Trophoblast cell (in vitro differentiated cells and primary cell): ENCODE measurements at regions not wholly inside any gene's neighbourhood (a gene's known extent, or its start where the extent isn't known, plus 50 kb on each side); places are given as distances from the start of the nearest gene placed in this dataset.

Experiments used
- DNase-seq, 2 donors: peaks; one replicate each; pipeline ENCODE4 v3.0.0-alpha.2; 2016
- H2AFZ ChIP-seq: 2 replicates; pipeline ENCODE4 v1.6.1; 2013; ENCODE audit warnings: low read length, moderate library complexity, mild to moderate bottlenecking; ENCODE audit not compliant: insufficient read depth, poor library complexity
- H2AK5ac ChIP-seq: 2 replicates; pipeline ENCODE4 v1.6.1; 2013; ENCODE audit warnings: mild to moderate bottlenecking, low read length
- H2BK120ac ChIP-seq: 2 replicates; pipeline ENCODE4 v1.6.1; 2013; ENCODE audit warnings: low read length, mild to moderate bottlenecking, moderate library complexity; ENCODE audit not compliant: insufficient read depth, poor library complexity
- H2BK12ac ChIP-seq: 2 replicates; pipeline ENCODE4 v1.6.1; 2013; ENCODE audit warnings: mild to moderate bottlenecking, low read length, moderate library complexity
- H2BK5ac ChIP-seq: 2 replicates; pipeline ENCODE4 v1.6.1; 2013; ENCODE audit warnings: low read length, low read depth, moderate library complexity, mild to moderate bottlenecking; ENCODE audit not compliant: poor library complexity
- H3K14ac ChIP-seq: 2 replicates; pipeline ENCODE4 v1.6.1; 2013; ENCODE audit warnings: mild to moderate bottlenecking, low read length
- H3K18ac ChIP-seq: 2 replicates; pipeline ENCODE4 v1.6.1; 2013; ENCODE audit warnings: mild to moderate bottlenecking, low read length
- H3K23ac ChIP-seq: 2 replicates; pipeline ENCODE4 v1.6.1; 2013; ENCODE audit warnings: low read length
- H3K27ac ChIP-seq: 2 replicates; pipeline ENCODE4 v1.5.1; 2013; ENCODE audit warnings: low read depth, mild to moderate bottlenecking, inconsistent platforms, low read length, moderate library complexity
- H3K27me3 ChIP-seq: 2 replicates; pipeline ENCODE4 v1.6.1; 2013; ENCODE audit warnings: inconsistent platforms, mild to moderate bottlenecking, low read length, moderate library complexity; ENCODE audit not compliant: insufficient read depth
- H3K36me3 ChIP-seq, 2 experiments: 1 replicate in 1 of 2; 2 replicates in 1 of 2; pipeline ENCODE4 v1.6.1; 2013; ENCODE audit warnings: low read length in 2 of 2, mild to moderate bottlenecking in 2 of 2, moderate library complexity in 1 of 2; ENCODE audit not compliant: insufficient read depth in 2 of 2, control insufficient read depth in 1 of 2
- H3K4ac ChIP-seq: 2 replicates; pipeline ENCODE4 v1.6.1; 2013; ENCODE audit warnings: low read depth, mild to moderate bottlenecking, low read length, moderate library complexity
- H3K4me1 ChIP-seq, 2 experiments: 1 replicate in 1 of 2; 2 replicates in 1 of 2; pipeline ENCODE4 v1.6.1; 2013; ENCODE audit warnings: low read length in 2 of 2, mild to moderate bottlenecking in 2 of 2, moderate library complexity in 1 of 2; ENCODE audit not compliant: insufficient read depth in 2 of 2, control insufficient read depth in 1 of 2
- H3K4me2 ChIP-seq: 2 replicates; pipeline ENCODE4 v1.6.1; 2013; ENCODE audit warnings: inconsistent platforms, mild to moderate bottlenecking, low read length, moderate library complexity
- H3K4me3 ChIP-seq: 2 replicates; pipeline ENCODE4 v1.5.1; 2013; ENCODE audit warnings: mild to moderate bottlenecking, low read depth, low read length, inconsistent platforms
- H3K79me1 ChIP-seq: one replicate; pipeline ENCODE4 v1.6.1; 2013; ENCODE audit warnings: low read length
- H3K79me2 ChIP-seq: 2 replicates; pipeline ENCODE4 v1.6.1; 2013; ENCODE audit warnings: low read length, mild to moderate bottlenecking; ENCODE audit not compliant: control insufficient read depth, insufficient read depth, poor library complexity
- H3K9ac ChIP-seq: 2 replicates; pipeline ENCODE4 v1.6.1; 2013; ENCODE audit warnings: mild to moderate bottlenecking, low read length
- H3K9me3 ChIP-seq: 2 replicates; pipeline ENCODE4 v1.6.1; 2013; ENCODE audit warnings: low read depth, mild to moderate bottlenecking, control low read depth, inconsistent platforms, low read length; ENCODE audit not compliant: insufficient read depth
- H4K12ac ChIP-seq: 2 replicates; pipeline ENCODE4 v1.6.1; 2013; ENCODE audit warnings: low read depth, mild to moderate bottlenecking, low read length, moderate library complexity
- H4K8ac ChIP-seq: 2 replicates; pipeline ENCODE4 v1.6.1; 2013; ENCODE audit warnings: low read depth, mild to moderate bottlenecking, low read length, moderate library complexity
- H4K91ac ChIP-seq: one replicate; pipeline ENCODE4 v1.6.1; 2013; ENCODE audit warnings: low read depth, mild to moderate bottlenecking, low read length, moderate library complexity
- WGBS: extraction: QIAGEN DNeasy Blood & Tissue Kit; methylation state at CpG from one replicate; pipeline ENCODE4 v1.1.7; 2013; ENCODE audit warnings: missing lambda C conversion rate; ENCODE audit not compliant: insufficient read length, insufficient coverage; ENCODE audit errors: extremely low coverage; 5-methylcytosine and 5-hydroxymethylcytosine counted together

GRCh38 chr15:20644896-20645295 lies 103.3 kb upstream of the GOLGA6L6 start:
- Histone ChIP-seq H2AK5ac (no peak overlapping the region), H3K27me3 (no peaks in the 10 kb centered on the region), H2BK12ac (no peak overlapping the region), H3K9ac (no peak overlapping the region), H4K8ac (no peak overlapping the region), H4K91ac (no peak overlapping the region), H3K27ac (no peak overlapping the region), H3K4ac (no peak overlapping the region), H3K4me1 (no peaks in the 10 kb centered on the region), H3K79me1 (no peaks in the 10 kb centered on the region), H3K18ac (no peak overlapping the region), H3K23ac (no peak overlapping the region), H2AFZ (no peak overlapping the region), H3K4me3 (no peak overlapping the region), H4K12ac (no peak overlapping the region), H3K4me2 (no peak overlapping the region), H3K14ac (no peak overlapping the region), H2BK120ac (no peak overlapping the region), H3K9me3 (peaks cover 3% of the 10 kb centered on the region), H2BK5ac (no peak overlapping the region), H3K36me3 (no peaks in the 10 kb centered on the region), H3K79me2 (no peaks in the 10 kb centered on the region)
- no peak for DNase-seq
- no CpG with 5 or more reads among the region's 3 CpGs for WGBS

GRCh38 chr15:20643829-20644425 lies 102.3 kb upstream of the GOLGA6L6 start:
- no peak overlapping the region for H3K9ac ChIP-seq
- no peak overlapping the region for H3K4ac ChIP-seq
- H3K4me2 ChIP-seq: no peak overlapping the region
- no peaks in the 10 kb centered on the region for H3K27me3 ChIP-seq
- no peaks in the 10 kb centered on the region for H3K79me2 ChIP-seq
- H3K36me3 ChIP-seq: no peaks in the 10 kb centered on the region
- no peak overlapping the region for H2AFZ ChIP-seq
- no peak overlapping the region for H4K8ac ChIP-seq
- WGBS: no CpG with 5 or more reads among the region's 3 CpGs
- H2BK5ac ChIP-seq: no peak overlapping the region
- H2AK5ac ChIP-seq: no peak overlapping the region
- no peak for DNase-seq
- H3K9me3 ChIP-seq: peaks cover 3% of the 10 kb centered on the region
- no peaks in the 10 kb centered on the region for H3K79me1 ChIP-seq
- H3K14ac ChIP-seq: no peak overlapping the region
- H3K4me3 ChIP-seq: no peak overlapping the region
- no peak overlapping the region for H3K18ac ChIP-seq
- no peak overlapping the region for H3K27ac ChIP-seq
- H3K4me1 ChIP-seq: no peaks in the 10 kb centered on the region
- no peak overlapping the region for H4K91ac ChIP-seq
- no peak overlapping the region for H3K23ac ChIP-seq
- H2BK12ac ChIP-seq: no peak overlapping the region
- no peak overlapping the region for H2BK120ac ChIP-seq
- H4K12ac ChIP-seq: no peak overlapping the region

GRCh38 chr15:20643024-20643770 lies 101.6 kb upstream of the GOLGA6L6 start:
- WGBS: no CpG with 5 or more reads among the region's 5 CpGs
- Histone ChIP-seq H4K91ac (no peak overlapping the region), H2AFZ (no peak overlapping the region), H3K9me3 (peaks cover 3% of the 10 kb centered on the region), H3K36me3 (no peaks in the 10 kb centered on the region), H2BK5ac (no peak overlapping the region), H3K4ac (no peak overlapping the region), H4K8ac (no peak overlapping the region), H4K12ac (no peak overlapping the region), H3K4me1 (no peaks in the 10 kb centered on the region), H3K14ac (no peak overlapping the region), H2BK120ac (no peak overlapping the region), H3K4me3 (no peak overlapping the region), H3K18ac (no peak overlapping the region), H3K79me2 (no peaks in the 10 kb centered on the region), H3K9ac (no peak overlapping the region), H2BK12ac (no peak overlapping the region), H3K4me2 (no peak overlapping the region), H3K79me1 (no peaks in the 10 kb centered on the region), H3K27me3 (no peaks in the 10 kb centered on the region), H2AK5ac (no peak overlapping the region), H3K27ac (no peak overlapping the region), H3K23ac (no peak overlapping the region)
- no peak for DNase-seq

- Histone ChIP-seq H3K9me3 (peaks cover 3% of the 10 kb centered on the region), H3K4me3 (no peak overlapping the region), H4K91ac (no peak overlapping the region), H2AK5ac (no peak overlapping the region), H3K79me2 (no peaks in the 10 kb centered on the region), H2BK120ac (no peak overlapping the region), H2AFZ (no peak overlapping the region), H3K23ac (no peak overlapping the region), H3K4ac (no peak overlapping the region), H3K4me2 (no peak overlapping the region), H3K4me1 (no peaks in the 10 kb centered on the region), H3K36me3 (no peaks in the 10 kb centered on the region), H3K27me3 (no peaks in the 10 kb centered on the region), H4K12ac (no peak overlapping the region), H3K14ac (no peak overlapping the region), H3K27ac (no peak overlapping the region), H3K79me1 (no peaks in the 10 kb centered on the region), H2BK5ac (no peak overlapping the region), H3K9ac (no peak overlapping the region), H4K8ac (no peak overlapping the region), H2BK12ac (no peak overlapping the region), H3K18ac (no peak overlapping the region)
- WGBS: no CpG with 5 or more reads among the region's 6 CpGs
- no peak for DNase-seq
Observed at GRCh38 chr15:20642054-20642767, 100.6 kb upstream of the GOLGA6L6 start.
